ENCODE measurements at regions not wholly inside any gene's neighbourhood (a gene's known extent, or its start where the extent isn't known, plus 50 kb on each side); places are given as distances from the start of the nearest gene placed in this dataset.

DNA sequence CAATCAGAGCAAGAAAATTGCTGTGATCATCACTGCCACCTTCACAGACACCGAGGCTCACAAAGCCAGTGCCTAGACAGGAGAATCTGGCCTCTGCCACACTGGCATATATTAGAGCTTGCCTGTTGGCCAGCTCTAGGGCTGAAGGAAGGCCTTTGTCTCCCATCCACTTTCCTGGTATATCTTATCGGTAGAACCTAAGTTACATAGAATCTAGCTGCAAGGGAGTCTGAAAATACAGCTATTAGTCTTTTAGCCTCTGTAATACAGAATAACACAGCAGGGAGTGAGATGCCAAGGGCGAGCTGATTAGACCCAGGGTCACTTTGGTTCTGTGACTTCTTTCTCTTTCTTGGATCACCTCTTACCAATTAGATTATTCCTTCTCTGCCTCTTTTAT is 154.9 kb upstream of the KL start:
- in situ Hi-C loops (cut with HindIII; ENCODE audit: low sequenced_read_pairs) = no loop called here
- TF ChIP-seq, protein P1, sequence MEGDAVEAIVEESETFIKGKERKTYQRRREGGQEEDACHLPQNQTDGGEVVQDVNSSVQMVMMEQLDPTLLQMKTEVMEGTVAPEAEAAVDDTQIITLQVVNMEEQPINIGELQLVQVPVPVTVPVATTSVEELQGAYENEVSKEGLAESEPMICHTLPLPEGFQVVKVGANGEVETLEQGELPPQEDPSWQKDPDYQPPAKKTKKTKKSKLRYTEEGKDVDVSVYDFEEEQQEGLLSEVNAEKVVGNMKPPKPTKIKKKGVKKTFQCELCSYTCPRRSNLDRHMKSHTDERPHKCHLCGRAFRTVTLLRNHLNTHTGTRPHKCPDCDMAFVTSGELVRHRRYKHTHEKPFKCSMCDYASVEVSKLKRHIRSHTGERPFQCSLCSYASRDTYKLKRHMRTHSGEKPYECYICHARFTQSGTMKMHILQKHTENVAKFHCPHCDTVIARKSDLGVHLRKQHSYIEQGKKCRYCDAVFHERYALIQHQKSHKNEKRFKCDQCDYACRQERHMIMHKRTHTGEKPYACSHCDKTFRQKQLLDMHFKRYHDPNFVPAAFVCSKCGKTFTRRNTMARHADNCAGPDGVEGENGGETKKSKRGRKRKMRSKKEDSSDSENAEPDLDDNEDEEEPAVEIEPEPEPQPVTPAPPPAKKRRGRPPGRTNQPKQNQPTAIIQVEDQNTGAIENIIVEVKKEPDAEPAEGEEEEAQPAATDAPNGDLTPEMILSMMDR (IDR thresholded peaks at IDR 0.05; ENCODE audit: low read depth, low read length, missing control alignments) = no peak
- no peak overlapping the region for H3K4me3 ChIP-seq (ENCODE audit: low read depth, low read length)
- DNase-seq (ENCODE audit: low read depth) = no peak

DNA sequence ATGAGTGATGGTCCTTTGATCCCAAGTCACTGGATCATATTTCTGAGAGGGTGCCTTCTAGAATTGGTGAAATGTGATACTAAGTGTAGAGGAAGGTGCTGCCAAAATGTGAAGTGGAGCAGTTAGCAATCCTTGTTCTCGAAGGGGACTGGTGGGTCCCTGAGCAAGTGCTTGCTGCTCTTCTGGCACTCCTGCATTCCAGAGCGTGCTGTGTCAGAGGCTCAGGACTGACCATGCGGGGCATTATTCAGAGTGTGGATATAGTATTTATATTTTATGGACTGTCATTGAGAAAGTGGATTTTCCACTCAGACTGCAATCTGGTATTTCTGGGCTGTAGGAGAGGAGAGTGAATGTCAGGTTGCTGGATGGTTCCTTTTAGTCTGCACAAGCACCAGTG is 152.6 kb upstream of the KL start:
- DNase-seq (ENCODE audit: low read depth) = no peak
- TF ChIP-seq, protein P1 (IDR thresholded peaks at IDR 0.05; ENCODE audit: low read depth, low read length, missing control alignments) = no peak
- in situ Hi-C loops (cut with HindIII; ENCODE audit: low sequenced_read_pairs) = no loop called here
- H3K4me3 ChIP-seq (ENCODE audit: low read depth, low read length) = no peak overlapping the region

- H3K4me3 ChIP-seq (ENCODE audit: low read depth, low read length) = no peak overlapping the region
- in situ Hi-C loops (cut with HindIII; ENCODE audit: low sequenced_read_pairs) = no loop called here
- DNase-seq (ENCODE audit: low read depth) = no peak
- TF ChIP-seq, protein P1 (IDR thresholded peaks at IDR 0.05; ENCODE audit: low read depth, low read length, missing control alignments) = no peak
These were observed 149.3 kb upstream of the KL start for GRCh38 chr13:32866921-32867320.

DNA sequence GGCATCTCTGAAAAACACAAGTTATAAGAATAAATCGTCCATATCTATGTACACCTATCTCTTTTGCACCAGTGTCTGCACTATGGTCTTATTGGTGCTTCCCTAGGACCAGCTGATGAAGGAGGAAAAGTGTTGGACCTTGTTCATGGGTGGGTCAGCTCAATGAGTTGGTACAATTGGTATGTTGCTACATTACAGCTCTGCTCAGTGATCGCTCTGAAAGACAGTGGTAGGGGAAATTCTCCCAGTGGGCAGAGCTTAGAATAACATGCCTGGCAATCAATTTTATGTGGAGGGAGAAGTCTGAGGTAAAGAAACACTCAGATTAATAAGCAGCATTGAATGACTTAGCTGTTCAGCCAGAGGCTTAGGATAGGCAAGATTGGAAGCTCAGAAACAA is 138.7 kb upstream of the KL start:
- no peak for DNase-seq (ENCODE audit: low read depth)
- no peak overlapping the region for H3K4me3 ChIP-seq (ENCODE audit: low read depth, low read length)
- in situ Hi-C loops (cut with HindIII; ENCODE audit: low sequenced_read_pairs) = no loop called here
- TF ChIP-seq, protein P1 (IDR thresholded peaks at IDR 0.05; ENCODE audit: low read depth, low read length, missing control alignments) = no peak

DNA sequence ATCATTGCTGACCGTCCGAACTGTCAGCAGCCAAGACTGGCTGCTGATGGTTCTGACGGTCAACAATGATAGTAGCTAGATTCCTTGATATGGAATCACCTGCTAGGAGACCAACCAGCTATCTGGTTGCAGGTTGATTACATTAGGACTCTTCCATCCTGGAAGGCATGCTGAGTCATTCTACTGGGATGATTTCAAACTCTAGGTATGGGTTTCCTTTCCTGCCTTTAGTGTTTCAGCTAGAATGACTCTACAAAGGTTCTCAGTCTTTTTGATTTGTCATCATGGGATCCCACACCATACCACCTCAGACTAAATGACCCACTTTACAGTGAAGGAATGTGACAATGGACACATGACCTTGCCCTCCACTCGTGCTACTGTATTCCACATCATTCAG is 138.1 kb upstream of the KL start:
- in situ Hi-C loops (cut with HindIII; ENCODE audit: low sequenced_read_pairs) = no loop called here
- DNase-seq (ENCODE audit: low read depth) = no peak
- TF ChIP-seq, protein P1 (IDR thresholded peaks at IDR 0.05; ENCODE audit: low read depth, low read length, missing control alignments) = no peak
- no peak overlapping the region for H3K4me3 ChIP-seq (ENCODE audit: low read depth, low read length)

DNA sequence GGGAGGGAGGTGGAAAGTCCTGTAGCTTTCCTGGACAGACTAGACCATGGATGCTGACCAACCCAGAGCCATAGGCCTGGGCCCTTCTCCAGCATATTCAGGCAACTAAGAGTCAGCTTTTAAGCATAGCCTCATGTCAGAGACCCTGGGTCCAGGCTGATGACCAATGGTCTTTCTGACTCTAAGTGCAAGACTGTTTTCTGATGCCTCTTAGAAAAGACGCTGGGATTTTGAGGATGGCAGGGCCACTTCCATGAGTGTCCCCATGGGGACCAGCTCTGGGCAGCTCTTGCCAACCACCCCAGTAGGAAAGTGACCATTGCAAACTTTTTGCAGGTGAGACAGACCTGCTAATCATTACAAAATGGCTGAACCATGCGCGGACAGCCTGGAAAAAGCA is 135.6 kb upstream of the KL start:
- no peak for DNase-seq (ENCODE audit: low read depth)
- in situ Hi-C loops (cut with HindIII; ENCODE audit: low sequenced_read_pairs) = no loop called here
- TF ChIP-seq, protein P1 (IDR thresholded peaks at IDR 0.05; ENCODE audit: low read depth, low read length, missing control alignments) = no peak
- H3K4me3 ChIP-seq (ENCODE audit: low read depth, low read length) = no peak overlapping the region
